Skin epidermis (tissue), 12 donors: ENCODE measurements at regions not wholly inside any gene's neighbourhood (a gene's known extent, or its start where the extent isn't known, plus 50 kb on each side); places are given as distances from the start of the nearest gene placed in this dataset.

Experiments
- H3K27ac ChIP-seq, 21 experiments: fragments of 200-600 bp; sonication (generic) in 11 of 21; one replicate each; pipeline ENCODE4 v1.5.0; 2020; ENCODE audit warnings: mild to moderate bottlenecking in 3 of 21, inconsistent platforms in 2 of 21, moderate library complexity in 2 of 21
- H3K4me3 ChIP-seq, 7 experiments: fragments of 200-600 bp; sonication (generic) in 2 of 7; one replicate each; pipeline ENCODE4 v1.5.0; 2020; ENCODE audit warnings: inconsistent platforms in 2 of 7, mild to moderate bottlenecking in 2 of 7, moderate library complexity in 1 of 7

DNA sequence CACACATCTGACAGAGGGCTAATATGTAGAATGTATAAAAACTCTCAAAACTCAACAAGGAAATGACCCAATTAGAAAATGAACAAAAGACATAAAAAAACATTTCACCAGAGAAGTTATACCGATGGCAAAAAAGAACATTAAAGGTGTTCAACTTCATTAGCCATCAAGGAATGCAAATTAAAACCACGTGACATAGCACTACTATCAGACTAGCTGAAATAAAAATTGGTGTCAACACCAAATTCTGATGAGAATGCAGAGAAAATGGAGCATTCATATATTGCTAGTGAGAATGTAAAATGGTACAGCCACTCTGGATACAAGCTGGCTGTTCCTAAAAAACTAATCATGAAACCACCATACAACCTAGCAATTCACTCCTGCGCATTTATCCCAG lies 128.0 kb downstream of the INSIG2 start:
- H3K4me3 ChIP-seq: no peak overlapping the region
- H3K27ac ChIP-seq: no peak overlapping the region

DNA sequence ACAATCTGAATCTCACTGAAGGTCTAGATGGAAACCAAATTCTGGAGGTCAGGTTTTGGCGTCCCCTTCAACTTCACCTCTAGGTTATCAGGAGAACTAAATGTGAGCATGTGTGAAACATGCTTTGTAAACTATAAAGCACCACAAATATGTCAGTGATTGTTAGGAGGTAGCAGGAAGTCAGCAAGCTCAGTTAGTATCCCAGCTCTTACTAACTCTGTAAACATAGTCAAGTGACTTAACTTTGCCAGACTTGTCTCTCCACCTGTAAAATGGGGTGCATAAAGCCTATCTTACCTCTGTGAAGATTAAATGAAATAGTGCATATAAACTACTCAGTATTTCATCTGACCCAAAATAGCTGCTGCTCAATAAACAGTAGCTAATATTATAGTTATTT lies 121.5 kb downstream of the INSIG2 start:
- H3K27ac ChIP-seq: no peak overlapping the region
- H3K4me3 ChIP-seq: no peak overlapping the region

DNA sequence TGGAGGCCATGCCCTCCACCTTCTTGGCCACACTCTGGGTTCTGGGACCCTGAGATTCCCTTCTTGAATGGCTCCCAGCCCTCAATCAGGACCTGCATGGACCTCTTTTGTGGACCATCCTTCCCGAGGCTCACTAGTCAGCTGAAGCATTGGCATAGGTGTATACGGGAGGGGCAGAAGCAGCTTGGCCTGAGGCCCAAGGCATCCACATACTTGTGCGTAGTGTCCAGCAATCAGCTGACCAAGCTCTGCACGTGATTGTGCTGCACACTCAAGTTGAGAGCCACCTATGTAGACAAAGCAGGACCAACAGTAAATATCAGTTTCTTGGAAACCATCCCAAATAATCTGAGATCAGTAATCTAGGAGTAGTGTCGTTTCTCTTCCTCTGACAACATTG lies 119.6 kb downstream of the INSIG2 start:
- Histone ChIP-seq H3K27ac (no peak overlapping the region), H3K4me3 (no peak overlapping the region)

DNA sequence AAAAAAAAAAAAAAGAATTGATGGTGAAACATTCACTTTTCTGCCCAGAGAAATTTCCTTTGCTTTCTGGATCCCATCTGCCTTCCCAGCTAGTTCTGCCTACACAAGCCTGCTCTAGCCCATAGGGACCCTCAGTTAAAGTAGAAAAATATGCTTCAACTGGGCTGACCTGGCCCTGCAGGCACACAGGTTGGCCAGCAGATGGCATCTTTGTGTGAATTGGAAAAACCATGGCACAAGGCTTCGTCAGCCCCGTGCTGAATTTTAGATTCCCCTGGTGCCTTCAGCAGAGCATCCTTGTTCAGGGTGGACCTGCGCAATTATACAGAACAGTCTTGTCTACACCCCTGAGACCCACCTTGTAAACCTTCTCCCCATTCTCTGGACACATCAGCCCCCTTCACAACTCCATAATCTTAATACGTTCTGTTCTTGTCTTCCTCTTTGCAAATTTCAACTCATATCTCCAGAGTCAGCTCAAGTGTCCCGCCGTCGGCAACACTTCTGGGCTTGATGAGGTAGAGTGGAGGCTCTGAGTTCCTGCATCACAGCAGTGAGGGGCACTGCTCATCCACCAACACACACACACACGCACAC lies 114.5 kb downstream of the INSIG2 start:
- Histone ChIP-seq H3K4me3 (no peak overlapping the region), H3K27ac (no peak overlapping the region)

DNA sequence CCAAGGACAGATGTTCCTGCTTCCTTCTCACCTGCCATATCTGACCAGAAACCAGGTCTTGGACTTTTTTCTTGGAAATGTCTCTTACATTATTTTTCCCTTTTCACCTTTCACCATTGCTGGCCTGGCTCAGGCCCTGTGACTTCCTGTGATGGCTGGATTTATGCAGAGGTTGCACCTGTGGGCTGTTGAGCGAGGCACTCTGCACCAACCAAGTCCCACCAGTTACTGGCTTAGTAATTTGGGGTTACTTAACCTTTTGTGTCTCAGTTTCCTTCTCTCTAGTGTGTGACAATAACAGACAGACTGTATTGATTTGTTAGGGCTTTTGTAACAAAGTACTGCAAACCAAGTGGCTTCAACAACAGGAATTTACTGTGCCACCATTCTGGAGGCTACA lies 110.0 kb downstream of the INSIG2 start:
- H3K4me3 ChIP-seq: no peak overlapping the region
- H3K27ac ChIP-seq: no peak overlapping the region

DNA sequence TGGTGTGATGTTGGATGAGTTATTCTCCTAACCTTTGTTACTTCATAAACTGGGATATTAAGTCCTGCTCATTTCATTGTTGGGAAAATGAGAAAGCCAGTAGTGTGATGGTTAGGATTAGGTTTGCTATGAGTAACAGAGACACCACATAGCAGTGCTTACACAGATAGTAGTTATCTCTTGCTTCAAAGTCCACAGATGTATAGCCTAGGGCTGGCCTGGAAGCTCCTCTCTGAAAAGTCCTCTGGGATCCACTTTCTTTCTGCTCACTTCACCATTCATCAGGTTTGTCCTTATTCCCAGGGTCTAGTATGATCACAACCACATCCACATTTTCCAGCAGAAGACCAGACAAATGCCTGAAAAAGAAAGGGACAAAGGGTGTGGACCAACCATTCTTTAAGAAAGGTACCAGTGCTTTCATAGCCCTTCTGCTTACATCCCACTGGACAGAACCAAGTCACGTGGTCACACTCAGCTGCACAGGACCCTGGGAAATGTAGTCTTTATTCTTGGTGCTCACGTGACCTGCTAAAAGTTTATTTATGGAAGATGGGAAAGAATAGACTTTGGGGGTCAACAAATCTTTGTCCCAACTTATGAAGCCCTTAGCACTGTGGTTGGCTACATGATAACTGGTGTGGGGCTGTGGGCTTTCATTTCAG lies 108.9 kb downstream of the INSIG2 start:
- Histone ChIP-seq H3K4me3 (no peak overlapping the region), H3K27ac (no peak overlapping the region)

DNA sequence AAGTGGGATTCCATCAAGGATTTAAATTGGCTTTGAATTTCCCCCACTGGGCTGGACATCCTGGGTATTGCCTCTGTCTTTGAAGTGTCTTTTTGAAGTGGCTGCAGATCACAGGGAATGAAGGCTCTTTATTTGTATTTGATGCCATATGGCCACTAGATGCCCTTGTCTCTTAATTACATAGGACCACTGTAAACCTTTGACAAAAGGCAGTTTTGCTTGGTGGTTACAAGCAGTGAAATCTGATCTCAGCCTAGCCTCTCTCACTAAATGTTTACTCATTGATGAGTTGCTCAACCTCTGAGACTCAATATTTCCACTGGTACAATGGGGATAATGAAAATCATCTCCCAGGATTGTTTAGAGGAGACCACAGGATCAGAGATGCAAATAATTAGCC lies 102.2 kb downstream of the INSIG2 start:
- H3K4me3 ChIP-seq: no peak overlapping the region
- H3K27ac ChIP-seq: no peak overlapping the region

DNA sequence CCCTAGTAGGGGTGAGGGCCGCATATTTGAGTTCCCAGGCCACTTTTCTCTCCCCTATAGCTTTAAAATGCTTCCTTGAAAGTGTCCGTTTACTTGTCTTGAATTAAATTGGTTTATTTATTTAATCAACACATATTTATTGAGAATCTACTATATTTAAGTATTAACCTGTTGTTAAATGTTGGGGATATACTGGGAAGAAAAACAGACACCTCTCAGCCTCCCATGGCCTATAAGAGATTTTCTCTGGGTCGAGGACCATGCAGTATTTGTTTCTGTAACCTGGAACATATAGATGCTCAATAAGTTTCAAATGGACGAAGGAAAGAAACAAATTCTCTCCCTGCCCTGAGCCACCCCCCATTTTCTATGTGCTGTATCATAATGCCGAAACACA lies 98.6 kb downstream of the INSIG2 start:
- Histone ChIP-seq H3K4me3 (peak overlapping the region; percentile 38 to 66 (median 58)), H3K27ac (peak overlapping the region in 19 of 21 experiments; percentile 68 to 90 (median 79))

DNA sequence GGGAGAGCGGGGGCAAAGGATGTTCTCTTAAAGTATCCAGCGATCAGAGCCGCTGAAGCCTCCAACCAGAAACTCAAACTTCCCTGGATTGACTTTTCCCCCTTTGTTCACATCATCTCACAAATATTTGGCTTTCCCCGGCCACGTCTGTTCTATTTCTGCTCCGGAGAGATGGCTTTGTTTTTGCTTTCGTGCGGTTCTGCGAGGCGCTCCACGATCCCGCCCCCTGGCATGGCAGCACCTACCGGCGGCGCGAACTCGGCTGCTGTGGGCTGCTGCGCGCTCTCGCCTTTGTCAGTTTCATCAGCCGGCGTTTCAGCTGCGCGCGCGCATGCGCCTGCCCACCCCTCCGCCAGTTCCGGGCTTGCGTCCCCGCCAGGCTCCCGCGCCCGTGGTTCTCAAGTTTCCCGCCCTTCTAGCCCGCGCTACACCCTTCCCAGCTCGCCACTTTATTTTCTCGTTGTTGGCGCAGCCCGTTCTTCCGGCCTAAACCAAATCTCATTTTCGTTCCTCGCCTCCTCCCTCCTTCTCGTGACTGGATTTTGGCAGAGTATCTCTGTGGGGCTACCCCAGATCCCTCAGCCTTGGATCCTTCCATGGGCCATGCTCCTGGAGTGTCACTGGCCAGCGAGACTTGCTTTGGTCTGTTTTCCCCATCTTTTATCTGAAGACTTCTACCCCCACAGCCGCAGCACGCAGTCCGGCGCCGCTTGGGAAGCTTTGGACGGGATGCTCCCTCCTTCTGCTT lies 98.0 kb downstream of the INSIG2 start:
- Histone ChIP-seq H3K27ac (peak overlapping the region; percentile 42 to 90 (median 79)), H3K4me3 (peak overlapping the region; percentile 38 to 66 (median 58))

DNA sequence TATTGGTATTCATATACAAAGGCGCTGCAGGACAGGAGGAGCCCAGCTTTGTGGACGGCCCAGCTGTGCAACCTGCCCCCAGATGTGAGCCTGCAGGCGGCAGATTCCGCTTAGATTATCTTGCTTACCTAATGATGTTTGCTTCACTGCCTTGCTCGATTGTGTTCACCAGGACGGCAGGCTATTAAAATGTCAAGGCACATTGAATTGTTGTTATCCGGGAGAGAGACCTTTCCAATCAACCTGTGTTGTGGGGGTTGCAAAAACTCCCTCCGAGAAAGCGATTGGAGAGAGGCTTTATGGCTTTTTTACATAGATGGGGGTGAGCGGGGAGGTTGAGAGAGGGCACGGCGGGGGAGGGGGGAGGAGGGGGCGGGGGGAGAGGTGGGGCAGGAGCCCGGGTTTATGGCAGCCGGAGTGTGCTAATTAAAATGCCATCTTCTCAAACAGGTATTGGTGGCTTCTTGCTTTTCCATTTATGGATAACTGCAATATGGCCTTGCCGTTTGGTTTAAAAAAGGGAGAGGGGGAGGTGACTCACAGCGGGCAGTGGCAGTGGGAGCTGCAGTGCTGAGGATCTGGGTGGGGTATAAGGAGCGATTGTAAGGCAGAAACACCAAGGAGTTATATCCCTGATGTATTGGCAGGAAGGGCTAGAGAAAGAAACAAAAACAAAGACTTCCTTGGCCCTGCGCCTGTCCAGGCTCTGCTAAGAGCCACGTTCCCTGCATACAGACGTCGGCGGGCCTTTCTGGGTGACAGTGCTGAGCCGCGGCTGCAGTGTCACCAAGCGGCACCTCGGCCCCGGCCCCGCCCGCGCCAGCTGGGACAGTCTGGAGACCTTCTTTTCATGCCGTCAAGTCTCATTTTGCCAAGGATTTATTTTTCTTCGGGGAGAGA lies 97.2 kb downstream of the INSIG2 start:
- H3K4me3 ChIP-seq: peak overlapping the region; percentile 38 to 66 (median 58)
- peak overlapping the region; percentile 42 to 90 (median 79) for H3K27ac ChIP-seq

DNA sequence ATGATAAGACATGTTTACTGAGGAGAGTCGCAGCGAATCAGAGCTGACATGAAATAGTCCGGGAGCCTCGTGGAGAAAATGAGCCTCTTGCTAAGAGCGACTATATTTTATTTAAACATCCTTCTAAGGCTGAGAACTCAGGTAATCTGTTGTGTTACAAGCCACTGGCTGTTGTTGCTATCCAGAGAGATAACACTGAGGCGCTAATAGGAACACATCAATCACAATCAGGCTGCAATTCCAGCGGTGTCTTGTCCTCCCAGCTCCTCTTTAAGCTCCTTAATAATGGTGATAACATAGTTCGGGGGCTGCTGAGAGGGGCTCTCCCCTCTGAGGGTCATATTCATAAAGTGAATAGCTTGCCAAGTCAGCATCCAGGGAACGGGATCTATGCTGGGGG lies 95.1 kb downstream of the INSIG2 start:
- no peak overlapping the region for H3K4me3 ChIP-seq
- no peak overlapping the region for H3K27ac ChIP-seq

DNA sequence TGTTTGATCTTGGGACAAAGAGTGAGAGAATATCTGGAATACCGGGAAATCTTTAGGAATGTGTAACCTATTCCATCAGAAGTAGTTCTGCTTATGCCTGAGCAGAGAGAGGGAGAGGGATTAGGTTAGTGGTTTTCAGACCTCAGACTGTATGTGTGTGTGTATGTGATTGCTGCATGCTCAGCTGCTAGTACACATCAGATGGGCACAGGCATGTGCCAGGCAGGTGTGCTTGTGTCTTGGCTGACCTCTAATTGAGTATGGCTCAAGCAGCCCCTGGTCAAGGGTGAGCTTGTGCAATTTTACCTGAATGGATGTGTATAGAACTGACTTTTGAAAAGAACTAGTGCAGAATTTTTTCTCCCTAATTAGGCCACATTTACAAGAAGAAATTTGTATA lies 91.2 kb downstream of the INSIG2 start:
- H3K4me3 ChIP-seq: no peak overlapping the region
- H3K27ac ChIP-seq: no peak overlapping the region

DNA sequence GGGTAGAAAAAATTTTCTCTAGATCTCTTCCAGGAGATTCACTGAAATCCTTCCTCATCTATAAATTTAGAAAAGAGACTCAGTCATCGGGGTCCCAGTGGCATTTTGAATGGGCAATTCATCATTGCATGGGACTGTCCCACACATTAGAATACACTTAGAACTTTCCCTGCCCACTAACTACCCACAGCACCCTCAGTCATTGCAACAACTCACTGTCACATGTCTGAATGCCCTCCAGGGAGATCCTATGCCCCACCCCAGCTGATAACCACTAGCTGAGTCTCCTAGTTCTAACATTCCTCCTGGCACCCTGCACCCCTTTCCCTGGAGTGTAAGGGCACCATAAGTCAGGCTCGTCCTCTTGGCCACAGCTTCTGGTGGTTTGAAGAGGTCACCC lies 89.6 kb downstream of the INSIG2 start:
- Histone ChIP-seq H3K27ac (no peak overlapping the region), H3K4me3 (no peak overlapping the region)

DNA sequence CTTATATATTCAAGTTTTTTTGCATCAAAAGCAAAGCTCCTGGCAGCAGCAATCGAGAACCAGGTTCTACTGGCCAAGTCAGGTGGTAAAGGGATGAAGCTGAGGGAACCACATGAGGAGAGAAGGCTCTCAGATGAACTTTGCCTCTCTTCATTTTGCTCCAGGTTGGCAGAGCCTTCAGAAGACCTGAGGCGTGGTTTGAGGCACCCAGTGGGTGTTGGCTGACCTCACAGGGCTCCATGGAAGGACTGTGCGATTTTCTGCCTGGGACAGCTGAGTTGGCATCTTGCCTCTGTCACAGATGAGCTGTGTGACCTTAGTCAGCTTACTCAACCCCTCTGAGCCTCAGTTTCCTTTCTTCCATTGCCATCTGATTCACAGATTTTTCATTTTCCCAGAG lies 89.0 kb downstream of the INSIG2 start:
- Histone ChIP-seq H3K27ac (no peak overlapping the region), H3K4me3 (no peak overlapping the region)

DNA sequence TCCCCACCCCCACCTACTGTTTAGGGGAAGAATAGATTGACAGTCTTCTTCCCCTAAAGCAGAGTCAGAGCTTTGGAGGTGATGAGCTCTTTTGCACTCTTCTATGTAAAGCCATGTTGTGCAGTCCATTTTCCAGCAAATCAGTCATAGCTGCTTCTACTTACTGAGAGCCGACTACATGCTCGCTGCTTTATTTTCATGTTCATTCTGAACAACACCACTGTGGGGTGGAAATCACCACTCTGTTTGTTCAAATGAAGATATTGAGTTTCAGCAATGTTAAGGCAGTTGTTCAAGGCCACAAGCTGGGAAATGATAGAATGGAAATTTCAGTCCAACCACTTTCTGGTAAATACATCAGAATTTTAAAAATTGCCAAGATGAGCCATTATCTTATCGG lies 88.3 kb downstream of the INSIG2 start:
- H3K4me3 ChIP-seq: no peak overlapping the region

DNA sequence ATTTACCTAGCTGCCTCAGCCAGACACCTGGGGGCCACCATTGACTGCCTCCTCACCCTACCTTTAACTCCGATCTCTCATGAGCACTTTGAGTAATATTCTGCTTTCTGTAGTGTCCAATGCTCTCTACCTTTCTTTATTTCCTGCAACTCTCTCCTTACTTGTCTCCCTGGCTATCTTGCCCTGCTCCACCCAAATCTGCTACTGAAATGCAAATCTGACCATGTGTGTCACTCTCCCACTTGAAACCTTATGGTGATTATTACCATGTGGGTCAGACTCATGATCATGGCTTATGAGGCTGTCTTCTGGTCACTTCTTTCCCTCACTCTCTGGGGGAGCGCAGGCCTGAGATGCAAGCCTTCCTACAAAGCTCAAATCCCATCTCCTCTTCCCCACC lies 83.3 kb downstream of the INSIG2 start:
- H3K27ac ChIP-seq: peak overlapping the region in 6 of 21 experiments; percentile 21 to 74 (median 60)
- no peak overlapping the region for H3K4me3 ChIP-seq

More for the DNA sequence above, 88.3 kb downstream of the INSIG2 start:
- H3K27ac ChIP-seq: no peak overlapping the region

DNA sequence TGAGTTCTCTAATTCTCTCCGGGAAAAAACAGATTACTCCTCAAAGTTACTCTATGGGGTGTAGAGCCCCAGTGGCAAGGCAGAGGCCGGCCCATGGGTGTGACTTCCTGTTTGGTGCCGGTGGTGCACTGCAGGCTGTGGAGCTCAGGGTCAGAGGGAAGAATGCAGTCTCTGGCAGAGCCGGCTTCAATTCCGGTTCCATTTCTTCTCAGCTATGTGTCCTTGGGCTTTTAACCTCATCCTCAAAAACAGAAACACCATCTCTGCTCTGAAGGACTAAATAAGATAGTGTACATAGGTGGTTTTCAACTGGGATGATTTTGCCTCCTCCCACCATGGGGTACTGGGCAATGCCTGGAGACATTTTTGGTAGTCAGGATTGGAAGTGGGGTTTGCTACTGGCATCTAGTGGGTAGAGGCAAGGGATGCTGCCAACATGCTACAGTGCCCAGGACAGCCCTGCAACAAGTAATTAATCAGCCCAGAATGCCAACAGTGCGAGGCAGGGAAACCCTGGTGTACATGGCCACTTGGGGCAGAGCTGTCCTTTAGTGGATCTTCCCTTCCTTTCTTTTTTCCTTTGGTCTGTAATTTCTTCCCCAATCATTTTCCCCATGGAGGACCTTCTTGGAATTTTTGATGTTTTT lies 81.2 kb downstream of the INSIG2 start:
- peak overlapping the region in 5 of 21 experiments; percentile 4 to 60 (median 38) for H3K27ac ChIP-seq

DNA sequence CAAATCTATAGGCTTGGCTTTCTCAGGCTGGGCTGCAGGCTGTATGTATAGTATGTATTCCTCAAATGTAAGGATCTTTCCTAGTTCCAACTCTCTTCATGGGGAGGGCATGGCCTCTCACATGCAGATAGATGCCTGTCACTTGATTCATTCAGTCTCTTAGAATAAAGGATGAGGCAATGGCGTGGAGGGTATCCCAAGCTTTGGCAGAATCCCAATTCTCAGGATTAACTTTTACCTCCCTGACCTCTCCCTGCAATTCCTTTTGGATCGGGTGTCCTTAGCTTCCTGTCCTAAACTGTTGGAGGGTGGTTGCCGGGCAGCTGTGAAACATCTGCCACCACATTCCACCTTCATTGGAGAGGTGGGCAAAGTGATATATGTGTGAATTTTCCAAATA lies 80.3 kb downstream of the INSIG2 start:
- Histone ChIP-seq H3K27ac (peak overlapping the region in 1 of 21 experiments; percentile 50), H3K4me3 (no peak overlapping the region)

More for the DNA sequence above, 81.2 kb downstream of the INSIG2 start:
- no peak overlapping the region for H3K4me3 ChIP-seq

DNA sequence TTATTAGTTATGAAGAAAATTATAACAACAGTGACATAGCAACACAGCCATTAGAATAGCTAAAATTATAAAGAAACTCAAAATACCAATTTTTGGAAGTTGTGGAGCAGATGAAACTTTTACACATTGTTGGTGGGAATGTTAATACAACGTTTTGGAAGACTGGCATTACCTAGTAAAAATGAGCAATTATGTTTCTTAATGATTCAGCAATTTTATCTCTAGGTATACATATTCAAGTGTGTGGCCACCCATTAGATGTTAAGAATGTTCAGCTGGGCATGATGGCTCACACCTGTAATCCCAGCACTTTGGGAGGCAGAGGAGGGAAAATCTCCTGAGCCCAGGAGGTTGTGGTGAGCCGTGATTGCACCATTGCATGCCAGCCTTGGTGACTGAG lies 78.8 kb downstream of the INSIG2 start:
- no peak overlapping the region for H3K27ac ChIP-seq
- H3K4me3 ChIP-seq: no peak overlapping the region

DNA sequence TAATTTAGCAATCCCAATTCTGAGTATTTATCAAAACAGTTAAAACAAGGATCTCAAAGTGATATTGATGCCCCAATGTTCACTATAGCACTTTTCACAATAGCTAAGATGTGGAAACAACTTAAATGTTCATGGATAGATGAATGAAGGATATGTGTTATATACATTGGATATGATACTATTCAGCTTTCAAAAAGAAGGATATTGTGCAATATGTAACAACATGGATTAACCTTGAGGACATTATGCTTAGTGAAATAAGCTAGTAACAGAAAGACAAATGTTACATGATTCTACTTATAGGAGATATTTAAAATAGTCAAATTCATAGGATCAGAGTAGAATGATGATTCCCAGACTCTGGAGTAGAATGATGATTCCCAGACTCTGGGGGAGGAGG lies 78.0 kb downstream of the INSIG2 start:
- no peak overlapping the region for H3K27ac ChIP-seq

More for the DNA sequence above, 78.0 kb downstream of the INSIG2 start:
- no peak overlapping the region for H3K4me3 ChIP-seq
